Liver (tissue), 7 donors: ENCODE measurements at regions not wholly inside any gene's neighbourhood (a gene's known extent, or its start where the extent isn't known, plus 50 kb on each side); places are given as distances from the start of the nearest gene placed in this dataset.

Experiments
- DNase-seq: peaks from one replicate; pipeline ENCODE4 v3.0.0-alpha.2; 2017; ENCODE audit warnings: low spot score
- H3K27ac ChIP-seq, 2 donors: one replicate each; pipeline ENCODE4 v1.7.0; 2013; ENCODE audit warnings: inconsistent platforms in 2 of 2, low read length in 2 of 2, control low read depth in 1 of 2, low read depth in 1 of 2, mild to moderate bottlenecking in 1 of 2
- H3K27me3 ChIP-seq, 4 donors: one replicate each; pipeline versions ENCODE4 v1.6.1 to v1.7.0; 2013; ENCODE audit warnings: low read length in 3 of 4, inconsistent platforms in 1 of 4, mild to moderate bottlenecking in 1 of 4, moderate library complexity in 1 of 4; ENCODE audit not compliant: control insufficient read depth in 4 of 4, insufficient read depth in 4 of 4
- H3K36me3 ChIP-seq, 4 donors: one replicate each; pipeline versions ENCODE4 v1.6.1 to v1.7.0; 2013; ENCODE audit warnings: low read length in 3 of 4, mild to moderate bottlenecking in 3 of 4, low read depth in 1 of 4, moderate library complexity in 1 of 4; ENCODE audit not compliant: control insufficient read depth in 4 of 4, insufficient read depth in 3 of 4
- H3K4me1 ChIP-seq, 4 donors: one replicate each; pipeline versions ENCODE4 v1.6.1 to v1.7.0; 2013; ENCODE audit warnings: low read length in 3 of 4, mild to moderate bottlenecking in 3 of 4, moderate library complexity in 1 of 4; ENCODE audit not compliant: control insufficient read depth in 4 of 4, insufficient read depth in 4 of 4
- H3K4me3 ChIP-seq, 3 donors: one replicate each; pipeline versions ENCODE4 v1.6.1 to v1.7.0; 2013; ENCODE audit warnings: low read length in 3 of 3, control low read depth in 1 of 3, low read depth in 1 of 3, mild to moderate bottlenecking in 1 of 3
- H3K9ac ChIP-seq, 2 donors: one replicate each; pipeline ENCODE4 v1.7.0; 2013; ENCODE audit warnings: low read length in 2 of 2, mild to moderate bottlenecking in 2 of 2, moderate library complexity in 2 of 2, control low read depth in 1 of 2, low read depth in 1 of 2
- H3K9me3 ChIP-seq, 4 donors: one replicate each; pipeline versions ENCODE4 v1.6.1 to v1.7.0; 2013; ENCODE audit warnings: low read length in 3 of 4; ENCODE audit not compliant: control insufficient read depth in 4 of 4
- ATF3 ChIP-seq: IDR thresholded peaks from 2 replicates; pipeline ENCODE4 v1.6.1; 2016; ENCODE audit warnings: antibody characterized with exemption
- CTCF ChIP-seq: fragments of 150-350 bp; IDR thresholded peaks from 2 replicates; pipeline ENCODE4 v1.5.1; 2017; ENCODE audit warnings: improper control_type of control experiment, low read depth, low read length; ENCODE audit not compliant: missing input control
- EGR1 ChIP-seq, 2 donors: IDR thresholded peaks; 2 replicates each; pipeline ENCODE4 v1.6.1; 2016 to 2018; ENCODE audit warnings: antibody characterized with exemption in 2 of 2, low read depth in 2 of 2
- FOXA1 ChIP-seq: IDR thresholded peaks from 2 replicates; pipeline ENCODE4 v1.6.1; 2016; ENCODE audit warnings: antibody characterized with exemption
- FOXA2 ChIP-seq: IDR thresholded peaks from 2 replicates; pipeline ENCODE4 v1.6.1; 2016; ENCODE audit warnings: antibody characterized with exemption
- GABPA ChIP-seq, 2 donors: IDR thresholded peaks in 1 of 2; conservative IDR thresholded peaks in 1 of 2; 2 replicates each; pipeline ENCODE4 v1.6.1; 2016; ENCODE audit warnings: antibody characterized with exemption in 2 of 2, mild to moderate bottlenecking in 1 of 2, moderate library complexity in 1 of 2
- HNF4A ChIP-seq, 2 donors: conservative IDR thresholded peaks; 2 replicates each; pipeline ENCODE4 v1.6.1; 2016; ENCODE audit warnings: antibody characterized with exemption in 2 of 2, mild to moderate bottlenecking in 2 of 2
- HNF4G ChIP-seq: IDR thresholded peaks from 2 replicates; pipeline ENCODE4 v1.6.1; 2016; ENCODE audit warnings: antibody characterized with exemption
- JUND ChIP-seq, 2 donors: IDR thresholded peaks; 2 replicates each; pipeline ENCODE4 v1.6.1; 2016; ENCODE audit warnings: antibody characterized with exemption in 2 of 2
- MAX ChIP-seq: IDR thresholded peaks from 2 replicates; pipeline ENCODE4 v1.6.1; 2016; ENCODE audit warnings: antibody characterized with exemption
- NR2F2 ChIP-seq: IDR thresholded peaks from 2 replicates; pipeline ENCODE4 v1.6.1; 2016; ENCODE audit warnings: antibody characterized with exemption
- RAD21 ChIP-seq, 2 donors: IDR thresholded peaks; 2 replicates each; pipeline ENCODE4 v1.6.1; 2016; ENCODE audit warnings: antibody characterized with exemption in 2 of 2, mild to moderate bottlenecking in 2 of 2
- REST ChIP-seq: IDR thresholded peaks from 2 replicates; pipeline ENCODE4 v1.6.1; 2016; ENCODE audit warnings: antibody characterized with exemption, mild to moderate bottlenecking
- RXRA ChIP-seq, 2 donors: IDR thresholded peaks; 2 replicates each; pipeline ENCODE4 v1.6.1; 2017 to 2018; ENCODE audit warnings: antibody characterized with exemption in 2 of 2, mild to moderate bottlenecking in 1 of 2
- SP1 ChIP-seq: IDR thresholded peaks from 2 replicates; pipeline ENCODE4 v1.6.1; 2018; ENCODE audit warnings: antibody characterized with exemption, mild to moderate bottlenecking
- TAF1 ChIP-seq: conservative IDR thresholded peaks from 2 replicates; pipeline ENCODE4 v1.6.1; 2016; ENCODE audit warnings: antibody characterized with exemption, mild to moderate bottlenecking
- YY1 ChIP-seq: IDR thresholded peaks from 2 replicates; pipeline ENCODE4 v1.6.1; 2016; ENCODE audit warnings: antibody characterized with exemption, mild to moderate bottlenecking
- ZBTB33 ChIP-seq: IDR thresholded peaks from 2 replicates; pipeline ENCODE4 v1.6.1; 2016; ENCODE audit warnings: antibody characterized with exemption
- donor health status: healthy.
- donor health status: healthy.
- donor health status: healthy.
- donor health status: healthy.

- no peak for DNase-seq
- TF ChIP-seq NR2F2 (no peak), REST (no peak), CTCF (no peak), ZBTB33 (no peak), FOXA1 (no peak), MAX (no peak), EGR1 (IDR thresholded peaks at IDR 0.05; ENCODE audit: low read depth in 2 of 2) (no peak), SP1 (no peak), JUND (IDR thresholded peaks at IDR 0.05) (no peak), GABPA (IDR thresholded peaks at IDR 0.05 in 1 of 2, conservative IDR thresholded peaks at IDR 0.05 in 1 of 2) (no peak), RXRA (IDR thresholded peaks at IDR 0.05) (no peak), RAD21 (IDR thresholded peaks at IDR 0.05) (no peak), ATF3 (no peak), HNF4A (conservative IDR thresholded peaks at IDR 0.05) (no peak), FOXA2 (no peak), HNF4G (no peak), TAF1 (no peak)
- no peaks in the 10 kb centered on the region for H3K9me3 ChIP-seq
- no peak overlapping the region for H3K27ac ChIP-seq
- H3K9ac ChIP-seq = no peak overlapping the region
- H3K36me3 ChIP-seq = no peaks in the 10 kb centered on the region
- no peaks in the 10 kb centered on the region for H3K27me3 ChIP-seq
- H3K4me1 ChIP-seq = no peaks in the 10 kb centered on the region
- no peak overlapping the region for H3K4me3 ChIP-seq
Measured at GRCh38 chr4:35464964-35465528, 779.3 kb downstream of the ARAP2 start.

GRCh38 chr4:35491093-35491492, 753.2 kb downstream of the ARAP2 start:
- no peak for DNase-seq
- H3K4me3 ChIP-seq = no peak overlapping the region
- H3K36me3 ChIP-seq = no peaks in the 10 kb centered on the region
- H3K27me3 ChIP-seq = no peaks in the 10 kb centered on the region
- no peaks in the 10 kb centered on the region for H3K4me1 ChIP-seq
- TF ChIP-seq RAD21 (IDR thresholded peaks at IDR 0.05) (no peak), FOXA1 (no peak), ATF3 (no peak), HNF4A (conservative IDR thresholded peaks at IDR 0.05) (no peak), REST (no peak), JUND (IDR thresholded peaks at IDR 0.05) (no peak), MAX (no peak), YY1 (no peak), SP1 (no peak), ZBTB33 (no peak)
- H3K27ac ChIP-seq = no peak overlapping the region
- H3K9me3 ChIP-seq = peaks cover 0 to 3% (median 0%) of the 10 kb centered on the region in 4 donors
- no peak overlapping the region for H3K9ac ChIP-seq
